Ectodermal cell (in vitro differentiated cells): ENCODE measurements at regions not wholly inside any gene's neighbourhood (a gene's known extent, or its start where the extent isn't known, plus 50 kb on each side); places are given as distances from the start of the nearest gene placed in this dataset.

Source experiments
- H3K27ac ChIP-seq: 2 replicates; pipeline ENCODE4 v1.7.0; 2013; ENCODE audit warnings: mild to moderate bottlenecking, low read depth, low read length; ENCODE audit not compliant: insufficient read depth, poor library complexity, severe bottlenecking
- H3K27me3 ChIP-seq: 2 replicates; pipeline ENCODE4 v1.7.0; 2013; ENCODE audit warnings: mild to moderate bottlenecking, low read length; ENCODE audit not compliant: insufficient read depth, control insufficient read depth, poor library complexity, severe bottlenecking
- H3K36me3 ChIP-seq: one replicate; pipeline ENCODE4 v1.7.0; 2013; ENCODE audit warnings: low read length; ENCODE audit not compliant: control insufficient read depth, insufficient read depth
- H3K4me1 ChIP-seq: one replicate; pipeline ENCODE4 v1.7.0; 2013; ENCODE audit warnings: low read length; ENCODE audit not compliant: control insufficient read depth, insufficient read depth
- H3K4me3 ChIP-seq: 2 replicates; pipeline ENCODE4 v1.7.0; 2013; ENCODE audit warnings: low read depth, low read length, control low read depth; ENCODE audit not compliant: insufficient read depth
- H3K9me3 ChIP-seq: 2 replicates; pipeline ENCODE4 v1.7.0; 2013; ENCODE audit warnings: mild to moderate bottlenecking, low read length, moderate library complexity; ENCODE audit not compliant: control insufficient read depth
- WGBS, 2 experiments: methylation state at CpG; one replicate each; pipeline ENCODE4 v1.1.7; 2013; ENCODE audit warnings: missing lambda C conversion rate in 2 of 2; 5-methylcytosine and 5-hydroxymethylcytosine counted together

DNA sequence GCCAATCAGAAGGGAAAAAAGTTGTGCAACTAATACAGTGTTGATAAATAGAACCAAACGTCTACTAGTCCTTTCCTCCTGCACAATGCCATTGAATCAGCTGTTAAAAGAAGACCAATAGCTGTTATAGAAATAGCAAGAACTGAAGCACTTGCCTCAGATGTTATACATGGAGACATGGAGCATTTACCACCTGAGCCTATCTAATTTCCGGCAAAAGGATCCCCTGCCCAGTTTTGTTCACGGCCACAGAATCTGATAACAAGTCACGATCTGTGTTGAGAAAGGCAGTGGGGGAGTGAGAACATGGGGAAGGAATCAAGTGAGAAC is 285.4 kb downstream of the ZEB2 start:
- Histone ChIP-seq H3K4me1 (peaks cover 4% of the 10 kb centered on the region), H3K9me3 (no peaks in the 10 kb centered on the region), H3K4me3 (no peak overlapping the region), H3K27me3 (no peaks in the 10 kb centered on the region), H3K36me3 (no peaks in the 10 kb centered on the region), H3K27ac (no peak overlapping the region)
- WGBS, 2 experiments = 74 to 76% methylated on average over 4 of the region's 4 CpGs

DNA sequence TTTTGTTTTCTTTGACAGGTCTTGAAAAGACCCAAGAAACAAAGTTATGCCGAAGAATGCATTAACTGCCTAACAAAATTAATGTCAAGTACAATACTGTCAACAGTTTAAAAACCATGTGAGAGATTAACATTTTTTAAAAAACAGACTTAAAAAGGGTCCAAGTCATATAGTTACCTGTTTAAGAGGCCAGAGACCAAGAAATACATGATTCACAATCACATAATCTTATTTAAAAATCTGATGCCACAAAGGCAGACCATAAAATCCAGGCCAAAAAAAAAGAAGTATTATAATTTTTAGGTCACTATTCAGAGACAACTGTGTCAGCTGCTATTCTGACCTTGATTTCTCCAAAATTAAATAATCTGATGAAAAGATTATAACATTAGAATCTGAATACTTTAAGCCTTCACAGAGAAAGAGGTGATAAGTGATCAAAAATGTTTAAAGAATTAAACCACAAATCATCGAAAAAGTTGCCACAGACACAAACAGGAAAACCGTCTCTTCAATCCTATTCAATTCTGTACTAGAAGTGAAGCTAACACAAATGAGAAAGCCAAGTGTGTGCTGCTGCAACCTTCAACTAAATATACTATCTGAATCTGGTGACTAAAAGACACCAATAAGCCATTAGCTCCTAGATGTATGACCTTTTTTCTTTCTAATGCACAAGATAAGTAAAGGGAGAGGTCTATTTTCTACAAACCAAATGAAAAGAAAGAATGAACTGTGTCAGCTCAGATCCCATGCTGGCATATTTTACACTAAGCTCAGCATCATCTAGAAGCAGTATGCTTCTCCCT is 286.0 kb downstream of the ZEB2 start:
- Histone ChIP-seq H3K27ac (no peak overlapping the region), H3K36me3 (no peaks in the 10 kb centered on the region), H3K4me1 (peaks cover 2% of the 10 kb centered on the region), H3K9me3 (no peaks in the 10 kb centered on the region), H3K27me3 (no peaks in the 10 kb centered on the region), H3K4me3 (no peak overlapping the region)
- WGBS, 2 experiments = 89 to 94% methylated on average over 2 to 3 of the region's 3 CpGs

DNA sequence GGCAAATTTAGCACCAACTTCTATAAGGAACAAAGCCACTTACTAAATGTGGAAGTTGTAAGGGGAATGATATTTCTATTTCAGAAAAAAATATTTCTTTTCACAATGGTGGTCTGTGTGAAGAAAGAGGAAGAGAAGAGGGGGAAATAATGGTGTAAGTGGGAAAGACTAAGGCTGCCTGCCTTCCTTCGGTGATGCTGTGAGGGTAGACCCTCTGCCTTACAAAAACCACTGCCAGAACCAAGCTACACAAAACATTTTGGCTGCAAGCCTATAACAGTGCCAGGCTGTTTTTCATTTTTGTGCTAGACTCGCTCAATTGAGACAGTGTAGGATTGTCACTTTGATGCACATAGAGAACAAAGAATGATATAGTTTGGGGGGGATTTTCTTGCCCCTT is 286.6 kb downstream of the ZEB2 start:
- H3K27me3 ChIP-seq = no peaks in the 10 kb centered on the region
- H3K4me3 ChIP-seq = no peak overlapping the region
- WGBS, 2 experiments = 91 to 93% methylated on average over 2 of the region's 2 CpGs
- no peak overlapping the region for H3K27ac ChIP-seq
- no peaks in the 10 kb centered on the region for H3K9me3 ChIP-seq
- peaks cover 2% of the 10 kb centered on the region for H3K4me1 ChIP-seq
- H3K36me3 ChIP-seq = no peaks in the 10 kb centered on the region

DNA sequence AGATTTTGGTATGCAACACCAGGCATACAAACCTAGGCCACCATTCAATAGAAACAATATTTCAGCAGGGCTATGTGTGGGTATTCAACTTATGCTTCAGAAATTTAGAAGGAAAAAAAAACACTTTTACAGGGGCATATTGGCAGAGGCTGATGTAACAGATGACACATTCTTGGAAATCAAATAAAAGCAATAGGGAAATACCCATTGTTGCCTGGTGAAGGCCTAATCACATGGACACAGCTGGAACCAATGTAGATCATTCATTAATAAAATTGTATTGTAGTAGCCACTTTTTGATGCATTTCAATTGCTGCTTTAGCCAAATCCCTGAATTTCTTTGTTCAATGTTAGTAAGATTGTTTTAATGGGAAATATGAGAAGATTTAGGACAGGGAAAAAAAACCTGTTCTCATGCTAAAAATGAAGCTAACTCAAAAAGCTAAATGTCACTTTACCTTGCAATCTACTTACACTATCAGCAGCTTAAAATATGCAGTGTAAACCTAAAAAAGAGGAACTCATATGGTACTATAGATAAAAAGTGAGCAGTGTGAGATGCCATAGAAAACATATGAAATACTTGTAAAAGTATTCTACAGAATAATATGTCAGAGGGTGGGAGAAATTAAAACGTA is 289.4 kb downstream of the ZEB2 start:
- Histone ChIP-seq H3K4me1 (no peaks in the 10 kb centered on the region), H3K27ac (no peak overlapping the region), H3K9me3 (no peaks in the 10 kb centered on the region), H3K4me3 (no peak overlapping the region), H3K36me3 (no peaks in the 10 kb centered on the region), H3K27me3 (no peaks in the 10 kb centered on the region)
- 100% methylated on average over 1 of the region's 1 CpG; no CpG with 5 or more reads in 1 of the 2 experiments for WGBS, 2 experiments

DNA sequence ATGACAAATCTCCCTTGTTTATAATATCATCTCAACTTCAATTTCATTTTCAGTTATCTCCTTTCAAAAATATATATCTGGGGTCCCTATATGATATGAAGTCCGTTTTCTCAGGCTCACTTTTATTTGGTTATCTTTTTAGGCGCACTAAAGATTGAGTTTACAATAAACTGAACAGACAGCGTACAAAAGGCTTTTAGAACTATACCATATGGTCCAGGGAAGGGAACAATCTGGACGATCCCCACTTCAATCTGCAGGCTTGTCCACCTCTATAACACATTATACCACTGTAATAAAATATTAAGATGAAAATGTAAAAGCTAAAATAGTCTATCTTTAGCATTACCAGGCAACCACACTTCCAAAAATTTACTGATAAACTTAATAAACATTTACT is 289.9 kb downstream of the ZEB2 start:
- Histone ChIP-seq H3K27ac (no peak overlapping the region), H3K4me3 (no peak overlapping the region), H3K36me3 (no peaks in the 10 kb centered on the region), H3K4me1 (no peaks in the 10 kb centered on the region), H3K9me3 (no peaks in the 10 kb centered on the region), H3K27me3 (no peaks in the 10 kb centered on the region)
- 96 to 97% methylated on average over 3 to 4 of the region's 4 CpGs for WGBS, 2 experiments

DNA sequence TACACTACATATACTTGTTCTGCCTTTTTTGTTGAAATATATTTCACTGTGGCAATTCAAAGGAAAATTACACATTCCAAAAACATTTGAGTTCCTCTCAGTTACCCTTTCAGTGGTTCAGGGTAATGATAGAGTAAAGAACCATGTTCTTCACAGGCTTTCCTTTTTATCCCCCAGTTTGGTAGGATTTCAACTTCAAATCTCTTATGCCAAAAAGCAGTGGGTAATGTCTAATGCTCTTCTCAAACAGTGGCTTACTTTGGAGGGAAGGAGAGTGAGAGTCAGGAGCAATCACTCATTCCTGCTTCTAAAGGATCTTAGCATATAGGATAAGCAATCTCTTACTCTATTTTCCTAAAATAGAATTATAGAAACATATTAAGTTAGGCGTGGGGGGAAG is 290.6 kb downstream of the ZEB2 start:
- Histone ChIP-seq H3K4me1 (no peaks in the 10 kb centered on the region), H3K9me3 (no peaks in the 10 kb centered on the region), H3K27ac (no peak overlapping the region), H3K4me3 (no peak overlapping the region), H3K27me3 (no peaks in the 10 kb centered on the region), H3K36me3 (no peaks in the 10 kb centered on the region)
- no CpG with 5 or more reads among the region's 1 CpG for WGBS, 2 experiments

DNA sequence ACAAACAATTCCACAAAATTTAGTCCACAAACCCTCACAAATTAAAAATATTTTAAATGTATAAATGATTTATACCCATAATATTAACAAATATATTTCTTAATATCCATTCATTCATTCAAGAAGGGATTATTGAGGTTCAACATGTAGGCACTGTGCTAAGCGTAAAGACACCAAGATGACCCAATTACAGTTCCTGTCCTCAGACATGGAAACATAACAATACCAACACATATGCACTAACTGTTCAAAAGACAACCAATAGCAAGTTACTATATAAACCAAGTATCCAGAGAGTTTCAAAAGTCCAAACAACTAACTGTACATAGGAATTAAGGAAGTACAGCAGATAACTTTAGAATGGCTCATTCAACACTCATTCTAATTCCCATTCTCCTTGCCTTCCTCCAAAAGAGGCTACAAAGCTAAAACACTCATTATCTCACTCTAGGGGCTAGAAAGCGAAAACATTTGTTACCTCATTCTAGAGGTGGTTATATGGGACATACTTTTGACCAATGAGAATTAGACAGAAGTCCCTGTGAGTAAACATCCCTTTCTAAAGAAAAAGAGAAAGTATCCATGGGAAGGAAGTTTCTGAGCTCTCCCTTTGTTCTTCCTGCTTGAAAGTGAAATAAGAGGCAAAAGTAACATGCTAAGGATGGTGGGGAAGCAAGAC is 292.4 kb downstream of the ZEB2 start:
- no peak overlapping the region for H3K4me3 ChIP-seq
- H3K27ac ChIP-seq = no peak overlapping the region
- no peaks in the 10 kb centered on the region for H3K36me3 ChIP-seq
- WGBS, 2 experiments = 96 to 100% methylated on average over 2 of the region's 2 CpGs
- no peaks in the 10 kb centered on the region for H3K4me1 ChIP-seq
- H3K9me3 ChIP-seq = no peaks in the 10 kb centered on the region
- H3K27me3 ChIP-seq = no peaks in the 10 kb centered on the region

DNA sequence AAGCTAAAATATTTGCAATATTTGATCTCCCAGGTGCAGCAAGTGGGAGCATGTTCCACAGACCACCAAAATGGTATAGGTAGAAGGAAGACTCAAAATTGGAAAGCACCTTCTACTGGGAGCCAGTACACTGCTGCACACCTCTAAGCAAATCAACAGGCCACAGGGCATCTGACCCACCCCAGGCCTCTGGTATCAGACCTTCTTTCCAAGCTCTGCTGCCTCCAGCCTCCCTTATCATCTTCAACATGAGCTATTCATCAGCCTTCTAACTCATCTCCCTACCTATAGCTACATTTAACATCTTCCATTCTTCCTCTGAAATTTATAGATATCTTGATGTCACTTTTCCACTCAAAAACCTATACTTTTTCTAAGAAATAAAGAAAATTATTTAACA is 294.8 kb downstream of the ZEB2 start:
- H3K4me3 ChIP-seq = no peak overlapping the region
- H3K27me3 ChIP-seq = no peaks in the 10 kb centered on the region
- H3K9me3 ChIP-seq = no peaks in the 10 kb centered on the region
- no peak overlapping the region for H3K27ac ChIP-seq
- no peaks in the 10 kb centered on the region for H3K36me3 ChIP-seq
- no peaks in the 10 kb centered on the region for H3K4me1 ChIP-seq

DNA sequence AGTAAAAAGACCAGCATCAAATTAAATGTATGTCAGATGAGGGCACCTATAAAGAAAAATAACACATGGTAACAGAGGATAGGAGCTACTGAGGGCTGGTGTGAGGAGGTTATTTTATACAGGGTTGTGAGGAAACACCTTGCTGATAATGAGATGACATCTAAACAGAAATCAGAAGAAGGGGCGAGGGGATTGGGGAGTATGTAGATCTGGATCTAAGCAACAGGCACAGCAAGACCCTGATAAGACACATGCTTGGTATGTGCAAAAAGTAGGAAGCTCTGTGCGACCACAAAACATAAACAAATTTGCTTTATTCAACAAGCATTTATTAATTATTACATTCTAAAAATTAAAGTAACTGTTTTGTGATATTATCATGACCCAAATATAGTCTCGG is 295.4 kb downstream of the ZEB2 start:
- Histone ChIP-seq H3K4me1 (no peaks in the 10 kb centered on the region), H3K36me3 (no peaks in the 10 kb centered on the region), H3K4me3 (no peak overlapping the region), H3K27me3 (no peaks in the 10 kb centered on the region), H3K9me3 (no peaks in the 10 kb centered on the region), H3K27ac (no peak overlapping the region)
- 93 to 95% methylated on average over 2 of the region's 3 CpGs for WGBS, 2 experiments

DNA sequence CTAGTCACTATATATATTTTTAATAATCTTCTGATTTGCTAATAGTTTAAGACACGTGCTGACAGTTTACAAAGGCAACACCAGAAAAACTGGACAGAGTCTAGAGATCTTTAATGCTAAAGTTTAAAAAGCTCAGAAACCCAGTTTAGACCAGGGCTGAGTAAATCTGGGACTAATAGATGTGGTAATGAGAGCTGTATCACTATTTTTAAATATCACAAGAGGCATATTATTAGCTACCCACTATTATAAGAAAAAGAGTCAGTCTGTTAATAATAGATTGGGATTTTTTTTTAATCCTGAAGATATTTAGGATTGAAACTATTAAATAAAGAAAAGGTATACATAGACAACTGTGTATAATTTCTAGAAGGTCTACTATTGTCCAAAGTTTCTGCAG is 299.9 kb downstream of the ZEB2 start:
- Histone ChIP-seq H3K4me3 (no peak overlapping the region), H3K4me1 (no peaks in the 10 kb centered on the region), H3K36me3 (no peaks in the 10 kb centered on the region), H3K9me3 (no peaks in the 10 kb centered on the region), H3K27me3 (no peaks in the 10 kb centered on the region), H3K27ac (no peak overlapping the region)
- WGBS, 2 experiments = 60 to 96% methylated on average over 1 of the region's 1 CpG
